ENCODE measurements at regions not wholly inside any gene's neighbourhood (a gene's known extent, or its start where the extent isn't known, plus 50 kb on each side); places are given as distances from the start of the nearest gene placed in this dataset.

GRCh38 chr18:41009926-41010325, 945.1 kb upstream of the PIK3C3 start:
- no peak for DNase-seq

DNA sequence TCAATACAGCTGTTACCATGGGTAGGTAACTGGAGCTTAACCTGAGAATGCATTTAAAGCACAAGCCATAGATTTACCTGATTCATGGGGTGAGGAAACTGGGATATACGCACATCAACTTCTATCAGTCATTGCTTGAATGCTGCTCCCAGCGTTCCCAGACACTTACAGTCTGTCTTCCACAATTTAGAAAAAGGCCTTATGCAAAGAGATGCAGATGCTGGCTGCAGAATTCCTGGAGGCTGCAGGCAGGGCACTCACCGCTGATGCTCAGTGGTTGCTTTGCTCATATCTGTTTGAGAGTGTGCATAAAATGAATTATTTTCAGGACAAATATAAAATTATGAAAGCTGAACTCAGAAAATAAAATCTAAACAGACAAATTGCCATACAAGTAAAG, 950.7 kb upstream of the PIK3C3 start:
- no peak for DNase-seq

DNA sequence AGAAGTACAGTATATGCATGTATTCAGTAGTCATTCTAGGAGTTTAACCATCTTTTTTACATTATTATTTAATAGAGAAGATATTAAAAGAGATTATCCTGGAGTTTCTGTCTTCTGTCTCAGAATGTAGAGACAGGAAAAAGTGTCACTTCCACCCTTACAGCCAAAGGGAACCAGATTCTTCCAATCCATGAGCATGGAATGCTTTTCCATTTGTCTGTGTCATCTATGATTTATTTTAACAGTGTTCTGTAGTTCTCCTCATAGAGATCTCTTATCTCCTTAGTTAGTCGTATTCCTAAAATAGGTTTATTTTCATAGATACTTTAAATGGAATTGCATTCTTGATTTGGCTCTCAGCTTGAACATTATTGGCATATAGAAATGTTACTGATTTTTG, 959.5 kb upstream of the PIK3C3 start:
- no peak for DNase-seq

DNA sequence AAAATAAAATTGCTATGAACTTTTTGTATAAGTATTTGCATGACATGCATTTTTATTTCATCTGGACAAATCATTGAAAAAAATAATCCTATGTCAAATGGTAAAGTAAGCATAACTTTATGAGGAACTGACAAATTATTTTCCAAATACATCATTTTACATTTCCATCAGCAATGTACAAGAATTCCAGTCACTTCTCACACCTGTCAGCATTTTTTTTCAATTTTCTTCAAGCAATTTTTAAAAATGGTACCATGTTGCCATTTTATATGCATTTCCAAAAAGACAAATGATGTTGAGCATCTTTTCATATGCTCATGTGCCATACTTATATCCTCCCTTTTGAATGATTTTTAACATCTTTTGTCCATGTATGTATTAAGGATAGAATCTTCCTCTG, 961.7 kb upstream of the PIK3C3 start:
- no peak for DNase-seq

GRCh38 chr18:40987581-40987980, 967.5 kb upstream of the PIK3C3 start:
- no peak for DNase-seq

- DNase-seq, result no peak
Observed at GRCh38 chr18:40985436-40985835, 969.6 kb upstream of the PIK3C3 start.

DNA sequence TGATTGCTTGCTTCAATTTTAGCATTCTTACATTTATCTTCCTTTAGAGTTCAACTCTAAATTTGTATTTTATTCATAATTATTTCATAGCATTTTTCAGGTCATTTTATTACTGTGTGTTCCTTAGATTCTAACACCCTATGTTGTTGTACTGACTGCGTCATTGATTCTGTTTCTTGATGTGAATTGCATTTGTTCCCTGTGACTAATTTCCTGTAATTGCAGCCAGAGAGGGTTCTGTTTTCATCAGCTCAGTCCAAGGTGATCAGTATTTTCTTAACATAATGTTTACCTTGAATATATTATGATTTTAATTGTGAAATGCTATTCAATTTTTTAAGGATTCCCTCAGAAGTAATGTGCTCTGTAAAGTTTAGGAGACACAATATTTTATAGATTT, 970.2 kb upstream of the PIK3C3 start:
- no peak for DNase-seq

DNA sequence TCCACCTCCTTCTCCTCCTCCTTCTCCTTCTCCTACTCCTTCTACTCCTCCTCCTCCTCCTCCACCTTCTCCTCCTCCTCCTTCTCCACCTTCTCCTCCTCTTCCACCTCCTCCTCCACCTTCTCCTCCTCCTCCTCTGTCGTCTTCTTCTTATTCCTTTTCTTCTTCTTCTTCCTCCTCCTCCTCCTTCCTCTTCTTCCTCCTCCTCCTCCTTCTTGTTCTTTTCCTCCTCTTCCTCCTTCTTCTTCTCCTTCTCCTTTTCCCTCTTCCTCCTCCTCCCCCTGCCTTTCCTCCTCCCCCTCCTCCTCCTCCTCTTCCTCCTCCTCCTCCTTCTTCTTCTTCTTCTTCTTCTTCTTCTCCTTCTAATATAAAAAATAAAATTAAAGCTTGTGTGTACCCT, 971.2 kb upstream of the PIK3C3 start:
- no peak for DNase-seq

DNA sequence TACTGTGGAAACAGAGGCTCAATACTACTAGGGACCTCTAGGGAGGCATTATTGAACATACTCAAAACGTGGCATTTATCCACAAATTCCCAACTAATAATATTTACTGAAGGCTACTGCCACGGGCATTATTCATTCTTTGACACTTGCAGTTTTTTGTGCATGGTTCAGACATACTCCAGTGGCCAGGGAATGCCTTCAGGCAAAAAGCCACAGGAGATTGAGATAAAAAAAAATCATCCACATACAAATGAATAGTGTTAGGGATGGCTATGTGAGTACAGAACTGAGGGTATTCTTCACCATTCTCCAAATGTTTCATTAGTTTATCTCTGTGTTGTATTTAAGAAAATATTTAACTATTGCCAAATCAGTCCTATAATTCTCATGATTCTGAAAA, 974.9 kb upstream of the PIK3C3 start:
- no peak for DNase-seq

- no peak for DNase-seq
Observed at GRCh38 chr18:40976050-40976449, 979.0 kb upstream of the PIK3C3 start.

DNA sequence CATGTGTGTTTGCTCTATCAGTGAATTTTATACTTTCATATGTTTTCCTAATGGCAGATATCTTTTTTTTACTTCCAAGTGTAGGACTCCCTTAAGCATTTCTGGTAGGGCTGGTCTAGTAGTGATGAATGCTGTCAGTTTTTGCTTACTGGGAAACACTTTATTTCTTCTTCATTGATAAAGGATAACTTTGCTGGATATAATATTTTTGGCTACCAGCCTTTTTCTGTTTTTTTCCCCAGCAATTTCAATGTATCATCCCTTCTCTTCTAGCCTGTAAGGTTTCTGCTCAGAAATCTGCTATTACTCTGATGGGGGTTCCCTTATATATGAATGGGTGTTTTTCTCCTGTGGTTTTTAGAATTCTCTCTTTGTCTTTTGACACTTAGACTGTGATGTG, 980.6 kb upstream of the PIK3C3 start:
- no peak for DNase-seq

DNA sequence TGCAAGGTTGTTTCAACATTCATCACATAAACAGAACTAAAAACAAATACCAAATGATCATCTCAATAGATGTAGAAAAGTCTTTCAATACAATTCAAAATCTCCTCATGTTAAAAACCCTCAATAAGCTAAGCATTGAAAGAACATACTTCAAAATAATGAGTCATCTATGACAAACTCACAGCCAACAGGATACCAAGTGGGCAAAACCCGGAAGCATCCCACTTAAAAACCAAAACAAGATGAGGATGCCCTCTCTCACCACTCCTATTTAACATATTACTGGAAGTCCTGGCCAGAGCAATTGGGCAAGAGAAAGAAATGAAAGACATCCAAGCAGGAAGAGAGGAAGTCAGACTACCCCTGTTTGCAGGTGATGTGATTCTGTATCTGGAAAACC, 992.2 kb upstream of the PIK3C3 start:
- DNase-seq, result no peak

GRCh38 chr18:40957533-40958070, 997.4 kb upstream of the PIK3C3 start:
- no peak for DNase-seq

GRCh38 chr18:40956213-40956612, 998.8 kb upstream of the PIK3C3 start:
- DNase-seq, result no peak

DNA sequence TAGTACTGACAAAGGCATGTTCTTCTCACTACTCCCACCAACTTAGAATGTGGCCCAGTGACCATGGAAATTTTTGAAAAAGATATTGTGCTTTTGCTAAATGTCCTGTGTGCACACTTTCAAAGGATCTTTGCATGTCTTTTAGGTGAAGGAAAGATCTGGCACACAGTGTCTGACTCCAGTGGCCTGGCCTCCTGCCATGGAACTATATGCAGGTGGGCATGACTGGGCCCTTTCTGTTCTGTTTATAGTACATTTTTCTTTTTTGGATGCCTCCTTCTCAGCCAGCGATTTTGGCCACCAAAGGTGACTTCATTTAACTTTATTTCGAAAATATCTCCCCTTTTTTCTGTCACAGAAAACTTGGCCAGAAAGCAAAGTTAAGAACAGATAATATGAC, 999.7 kb upstream of the PIK3C3 start:
- DNase-seq, result no peak

DNA sequence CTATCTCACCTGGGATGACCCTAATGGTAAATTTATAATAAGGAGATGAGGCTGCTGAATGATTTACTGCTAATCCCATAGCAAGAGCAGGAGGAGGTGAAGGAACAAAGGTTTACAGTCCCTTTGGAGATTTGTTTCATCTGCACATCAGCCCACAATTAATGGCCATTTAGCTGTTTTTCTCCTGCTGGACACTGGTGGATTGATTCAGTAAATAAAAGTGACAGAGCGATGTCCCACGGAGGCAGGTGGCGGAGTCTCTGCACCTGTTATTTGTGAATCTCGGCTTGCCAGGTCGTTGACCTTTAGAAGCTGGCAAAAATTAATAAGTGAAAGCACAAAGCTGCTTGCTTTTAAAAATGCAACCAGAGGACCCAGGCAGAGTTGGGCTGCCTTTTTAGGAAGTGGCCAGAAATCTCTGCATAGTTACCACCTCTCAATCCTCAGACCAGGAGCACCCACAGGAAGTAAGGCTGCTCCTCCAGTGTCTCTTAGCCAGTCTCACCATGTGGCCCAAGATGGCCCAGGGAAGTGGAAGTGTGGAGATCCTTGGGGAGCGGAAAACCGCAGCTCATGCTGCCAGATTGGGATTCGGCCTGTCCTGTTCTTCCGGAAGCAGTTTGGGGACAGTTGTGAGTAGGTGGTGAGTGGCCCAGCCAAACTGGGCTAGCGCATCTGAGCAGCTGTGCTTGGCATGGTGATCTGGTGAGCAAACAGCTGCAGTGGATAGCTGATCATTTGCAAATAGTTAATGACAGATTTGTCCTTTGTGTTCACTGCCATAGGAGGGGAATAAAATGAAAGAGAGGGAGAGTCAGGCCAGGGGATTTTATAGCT, 1005.7 kb upstream of the PIK3C3 start:
- DNase-seq, result no peak

GRCh38 chr18:40944576-40944975, 1010.5 kb upstream of the PIK3C3 start:
- DNase-seq, result no peak

DNA sequence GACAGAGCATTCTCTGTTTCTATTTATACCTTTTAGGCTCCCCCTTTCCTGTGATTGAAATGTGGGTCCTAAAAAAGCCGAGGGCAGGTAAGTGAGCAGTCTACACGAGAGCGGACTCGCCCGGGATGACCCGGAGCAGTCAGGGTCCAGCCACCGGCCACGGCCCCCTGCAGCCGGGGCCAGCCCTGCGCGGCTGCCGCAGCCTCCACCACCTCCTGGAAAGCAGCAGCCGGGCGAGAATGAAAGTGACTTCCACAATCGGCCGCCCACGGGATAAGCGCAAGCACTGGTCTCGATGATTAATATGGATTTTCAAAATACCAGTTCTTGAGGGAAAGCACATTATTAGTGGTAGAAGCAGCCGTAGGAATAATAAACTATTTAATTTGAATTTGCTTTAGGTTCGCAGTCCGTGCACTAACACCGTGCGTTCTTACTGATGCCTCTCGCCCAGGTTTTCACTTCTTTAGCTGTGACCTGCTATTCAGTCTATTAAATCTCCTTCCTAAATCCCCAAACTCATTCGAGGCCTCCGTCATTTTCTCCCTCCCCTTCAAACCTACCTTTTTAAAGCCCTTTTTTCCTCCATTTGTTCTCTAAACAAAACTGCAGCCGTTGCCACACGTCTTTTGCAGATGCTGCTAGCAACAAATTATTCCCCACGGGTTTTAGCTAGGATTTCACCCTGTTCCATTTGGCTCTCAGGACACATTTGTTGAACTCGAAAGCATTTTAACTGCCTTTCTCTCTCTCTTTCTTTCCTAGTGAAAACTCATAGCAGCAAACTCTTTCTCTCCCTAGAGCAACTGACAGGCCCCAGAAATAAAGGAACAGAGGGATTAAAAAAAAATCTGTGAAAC, 1015.1 kb upstream of the PIK3C3 start:
- no peak for DNase-seq

GRCh38 chr18:40938615-40939014, 1016.4 kb upstream of the PIK3C3 start:
- no peak for DNase-seq

DNA sequence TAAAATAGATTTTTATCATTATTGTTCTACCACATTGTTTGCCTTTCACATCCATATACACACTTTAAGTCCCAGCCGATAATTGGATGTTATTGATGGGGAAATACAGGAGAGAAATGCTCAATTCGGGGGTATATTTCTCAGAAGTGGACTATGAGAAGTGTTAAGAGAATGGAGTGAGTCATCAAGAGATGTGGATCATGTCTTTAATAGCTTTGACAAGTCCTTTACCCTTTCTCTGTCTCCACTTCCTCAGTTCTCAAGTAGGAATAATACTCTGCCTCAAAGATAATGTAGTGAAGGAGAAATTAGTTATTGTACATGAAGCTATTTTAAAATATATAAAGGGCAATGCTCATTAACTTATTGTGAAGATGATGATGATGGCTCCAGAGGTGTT, 1017.6 kb upstream of the PIK3C3 start:
- no peak for DNase-seq

GRCh38 chr18:40935423-40935822, 1019.6 kb upstream of the PIK3C3 start:
- DNase-seq, result no peak

- DNase-seq, result no peak
Observed at GRCh38 chr18:40932862-40933261, 1022.2 kb upstream of the PIK3C3 start.

- DNase-seq, result no peak
Observed at GRCh38 chr18:40930211-40930882, 1024.7 kb upstream of the PIK3C3 start.

Data from hippocampal formation (tissue), 2 donors.